ENCODE measurements at regions not wholly inside any gene's neighbourhood (a gene's known extent, or its start where the extent isn't known, plus 50 kb on each side); places are given as distances from the start of the nearest gene placed in this dataset.

GRCh38 chr12:91567100-91567485, 384.5 kb upstream of the DCN start:
- Mint-ChIP-seq H3K4me1 (peaks cover 24% of the 10 kb centered on the region), H3K27ac (no peak overlapping the region), H3K36me3 (peaks cover 4% of the 10 kb centered on the region), H3K9me3 (peaks cover 6% of the 10 kb centered on the region), H3K4me3 (no peak overlapping the region), H3K27me3 (no peaks in the 10 kb centered on the region)
- no peak for DNase-seq

- no peaks in the 10 kb centered on the region for H3K27me3 Mint-ChIP-seq
- H3K4me3 Mint-ChIP-seq: no peak overlapping the region
- H3K36me3 Mint-ChIP-seq: peaks cover 4% of the 10 kb centered on the region
- H3K27ac Mint-ChIP-seq: no peak overlapping the region
- DNase-seq: no peak
- H3K4me1 Mint-ChIP-seq: peaks cover 25% of the 10 kb centered on the region
- peaks cover 6% of the 10 kb centered on the region for H3K9me3 Mint-ChIP-seq
Measured at GRCh38 chr12:91566328-91567099, 383.9 kb upstream of the DCN start.

GRCh38 chr12:91565846-91566245, 383.2 kb upstream of the DCN start:
- no peak overlapping the region for H3K27ac Mint-ChIP-seq
- H3K9me3 Mint-ChIP-seq: peaks cover 6% of the 10 kb centered on the region
- no peaks in the 10 kb centered on the region for H3K27me3 Mint-ChIP-seq
- H3K36me3 Mint-ChIP-seq: peaks cover 4% of the 10 kb centered on the region
- no peak overlapping the region for H3K4me3 Mint-ChIP-seq
- DNase-seq: no peak
- H3K4me1 Mint-ChIP-seq: peaks cover 25% of the 10 kb centered on the region

GRCh38 chr12:91565246-91565645, 382.6 kb upstream of the DCN start:
- peaks cover 6% of the 10 kb centered on the region for H3K9me3 Mint-ChIP-seq
- H3K27ac Mint-ChIP-seq: no peak overlapping the region
- peaks cover 25% of the 10 kb centered on the region for H3K4me1 Mint-ChIP-seq
- H3K36me3 Mint-ChIP-seq: peaks cover 4% of the 10 kb centered on the region
- H3K27me3 Mint-ChIP-seq: no peaks in the 10 kb centered on the region
- no peak overlapping the region for H3K4me3 Mint-ChIP-seq
- peak; percentile 8 for DNase-seq

- H3K27me3 Mint-ChIP-seq: no peaks in the 10 kb centered on the region
- H3K27ac Mint-ChIP-seq: no peak overlapping the region
- peaks cover 21% of the 10 kb centered on the region for H3K9me3 Mint-ChIP-seq
- H3K4me3 Mint-ChIP-seq: no peak overlapping the region
- H3K36me3 Mint-ChIP-seq: peaks cover 14% of the 10 kb centered on the region
- peaks cover 25% of the 10 kb centered on the region for H3K4me1 Mint-ChIP-seq
- DNase-seq: no peak
Measured at GRCh38 chr12:91563011-91563765, 380.6 kb upstream of the DCN start.

- H3K4me1 Mint-ChIP-seq: peaks cover 25% of the 10 kb centered on the region
- H3K36me3 Mint-ChIP-seq: peaks cover 14% of the 10 kb centered on the region
- H3K27me3 Mint-ChIP-seq: no peaks in the 10 kb centered on the region
- peaks cover 24% of the 10 kb centered on the region for H3K9me3 Mint-ChIP-seq
- no peak overlapping the region for H3K4me3 Mint-ChIP-seq
- H3K27ac Mint-ChIP-seq: no peak overlapping the region
- DNase-seq: no peak
Measured at GRCh38 chr12:91562476-91562875, 379.9 kb upstream of the DCN start.

GRCh38 chr12:91561958-91562325, 379.3 kb upstream of the DCN start:
- H3K4me1 Mint-ChIP-seq: peaks cover 22% of the 10 kb centered on the region
- peaks cover 24% of the 10 kb centered on the region for H3K9me3 Mint-ChIP-seq
- DNase-seq: no peak
- H3K36me3 Mint-ChIP-seq: peaks cover 14% of the 10 kb centered on the region
- H3K27ac Mint-ChIP-seq: no peak overlapping the region
- H3K27me3 Mint-ChIP-seq: no peaks in the 10 kb centered on the region
- H3K4me3 Mint-ChIP-seq: no peak overlapping the region

- DNase-seq: no peak
- no peak overlapping the region for H3K27ac Mint-ChIP-seq
- peaks cover 24% of the 10 kb centered on the region for H3K9me3 Mint-ChIP-seq
Measured at GRCh38 chr12:91561301-91561957, 378.8 kb upstream of the DCN start.

GRCh38 chr12:91556909-91557308, 374.3 kb upstream of the DCN start:
- Mint-ChIP-seq H3K4me1 (peaks cover under 1% of the 10 kb centered on the region), H3K36me3 (peaks cover 12% of the 10 kb centered on the region), H3K4me3 (no peak overlapping the region), H3K9me3 (peaks cover 20% of the 10 kb centered on the region), H3K27me3 (no peaks in the 10 kb centered on the region), H3K27ac (no peak overlapping the region)
- DNase-seq: no peak

More at GRCh38 chr12:91561301-91561957, 378.8 kb upstream of the DCN start:
- Mint-ChIP-seq H3K36me3 (peaks cover 14% of the 10 kb centered on the region), H3K4me1 (peaks cover 21% of the 10 kb centered on the region), H3K27me3 (no peaks in the 10 kb centered on the region), H3K4me3 (no peak overlapping the region)

GRCh38 chr12:91555436-91556415, 373.1 kb upstream of the DCN start:
- DNase-seq: no peak
- Mint-ChIP-seq H3K27me3 (no peaks in the 10 kb centered on the region), H3K9me3 (peaks cover 20% of the 10 kb centered on the region), H3K4me3 (no peak overlapping the region), H3K4me1 (no peaks in the 10 kb centered on the region), H3K27ac (no peak overlapping the region), H3K36me3 (peaks cover 12% of the 10 kb centered on the region)

- Mint-ChIP-seq H3K4me1 (no peaks in the 10 kb centered on the region), H3K4me3 (no peak overlapping the region), H3K36me3 (peaks cover 3% of the 10 kb centered on the region), H3K9me3 (peaks cover 10% of the 10 kb centered on the region), H3K27me3 (no peaks in the 10 kb centered on the region), H3K27ac (no peak overlapping the region)
- no peak for DNase-seq
Measured at GRCh38 chr12:91551927-91552326, 369.3 kb upstream of the DCN start.

GRCh38 chr12:91551242-91551641, 368.6 kb upstream of the DCN start:
- Mint-ChIP-seq H3K36me3 (peaks cover 3% of the 10 kb centered on the region), H3K4me3 (no peak overlapping the region), H3K27ac (no peak overlapping the region), H3K9me3 (peaks cover 15% of the 10 kb centered on the region), H3K27me3 (no peaks in the 10 kb centered on the region), H3K4me1 (no peaks in the 10 kb centered on the region)
- DNase-seq: no peak

- peaks cover 1% of the 10 kb centered on the region for H3K36me3 Mint-ChIP-seq
- H3K4me3 Mint-ChIP-seq: no peak overlapping the region
- H3K9me3 Mint-ChIP-seq: peaks cover 9% of the 10 kb centered on the region
- no peak for DNase-seq
- H3K27me3 Mint-ChIP-seq: no peaks in the 10 kb centered on the region
- H3K27ac Mint-ChIP-seq: no peak overlapping the region
- H3K4me1 Mint-ChIP-seq: no peaks in the 10 kb centered on the region
Measured at GRCh38 chr12:91542666-91543065, 360.0 kb upstream of the DCN start.

- no peak overlapping the region for H3K4me3 Mint-ChIP-seq
- H3K9me3 Mint-ChIP-seq: peaks cover 7% of the 10 kb centered on the region
- H3K27ac Mint-ChIP-seq: no peak overlapping the region
- no peaks in the 10 kb centered on the region for H3K36me3 Mint-ChIP-seq
- no peaks in the 10 kb centered on the region for H3K27me3 Mint-ChIP-seq
- H3K4me1 Mint-ChIP-seq: no peaks in the 10 kb centered on the region
- DNase-seq: no peak
Measured at GRCh38 chr12:91542067-91542466, 359.4 kb upstream of the DCN start.
